T-helper 1 cell (primary cell): ENCODE measurements at regions not wholly inside any gene's neighbourhood (a gene's known extent, or its start where the extent isn't known, plus 50 kb on each side); places are given as distances from the start of the nearest gene placed in this dataset.
"Not testable (repeated sequence)": the region's sequence is repeated elsewhere in the genome, so short reads cannot be mapped to it uniquely, and the experiment has no call there.

Experiments used
- DNase-seq, 5 donors: peaks; one replicate each; pipeline ENCODE4 v3.0.0-alpha.2; 2012 to 2020

DNA sequence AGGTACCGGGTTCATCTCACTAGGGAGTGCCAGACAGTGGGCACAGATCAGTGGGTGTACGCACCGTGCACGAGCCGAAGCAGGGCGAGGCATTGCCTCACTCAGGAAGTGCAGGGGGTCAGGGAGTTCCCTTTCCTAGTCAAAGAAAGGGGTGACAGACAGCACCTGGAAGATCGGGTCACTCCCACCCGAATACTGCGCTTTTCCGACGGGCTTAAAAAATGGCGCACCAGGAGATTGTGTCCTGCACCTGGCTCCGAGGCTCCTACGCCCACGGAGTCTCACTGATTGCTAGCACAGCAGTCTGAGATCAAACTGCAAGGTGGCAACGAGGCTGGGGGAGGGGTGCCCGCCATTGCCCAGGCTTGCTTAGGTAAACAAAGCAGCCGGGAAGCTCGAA lies 1188.5 kb downstream of the FAM133A start:
- not testable (repeated sequence) for DNase-seq

DNA sequence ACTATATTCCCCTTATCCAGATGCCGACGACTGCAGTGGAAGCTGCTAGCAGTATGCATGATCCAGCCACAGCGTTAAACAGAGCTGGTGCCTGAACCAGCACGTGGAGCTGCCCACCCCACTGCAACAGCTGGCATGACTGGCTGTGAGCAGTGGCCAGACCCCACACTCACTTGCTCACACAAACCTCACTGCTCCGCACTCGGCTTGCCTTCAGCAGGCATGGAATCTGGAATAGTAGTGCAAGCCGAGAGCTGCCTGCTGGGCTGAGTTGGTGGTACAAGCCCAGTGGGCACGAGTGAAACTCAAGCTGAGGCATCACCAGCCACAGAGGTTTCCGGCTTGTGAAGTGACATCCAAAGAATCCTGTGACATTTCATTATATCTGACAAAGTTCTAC lies 1197.6 kb downstream of the FAM133A start:
- DNase-seq = no peak

GRCh38 chrX:94901849-94902248 lies 1227.8 kb downstream of the FAM133A start:
- no peak for DNase-seq

DNA sequence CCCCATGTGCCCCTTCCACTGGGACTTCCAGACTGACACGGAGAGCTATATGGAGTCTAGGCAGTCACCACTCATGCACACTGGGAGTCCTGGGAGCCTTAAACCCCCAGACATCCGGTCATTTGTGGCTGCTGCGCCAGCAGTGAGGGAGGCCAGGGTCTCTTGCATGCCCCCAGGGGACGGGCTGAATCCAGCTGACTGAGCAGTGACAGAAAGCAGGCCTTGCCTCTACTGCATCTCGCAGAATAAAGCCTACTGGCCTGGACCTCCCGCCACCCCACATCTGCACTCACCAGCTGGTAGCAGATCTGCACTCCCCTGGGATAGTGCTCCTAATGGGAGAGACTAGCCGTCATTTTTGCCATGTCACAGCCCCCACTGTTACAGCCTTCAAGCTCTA lies 1234.2 kb downstream of the FAM133A start:
- no peak for DNase-seq

- no peak for DNase-seq
These were observed 1234.6 kb downstream of the FAM133A start for GRCh38 chrX:94908648-94909047.

DNA sequence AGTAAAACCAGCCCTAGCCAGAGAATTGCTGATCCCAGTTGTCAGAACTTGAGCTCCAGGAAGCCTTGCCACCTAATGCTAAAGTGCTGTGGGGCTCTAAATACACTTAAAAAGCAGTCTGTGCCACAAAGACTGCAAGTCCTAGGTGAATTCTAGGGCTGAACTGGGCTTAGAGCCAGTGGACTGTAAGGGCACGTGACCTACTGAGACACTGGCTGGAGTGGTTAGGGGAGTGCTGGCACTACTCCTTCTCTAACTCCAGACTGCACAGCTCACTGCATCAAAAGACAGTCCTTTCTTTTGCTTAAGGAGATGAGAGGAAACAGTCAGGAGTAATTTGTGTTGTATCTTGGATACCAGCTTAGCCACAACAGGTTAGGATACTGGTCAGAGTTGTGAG lies 1240.2 kb downstream of the FAM133A start:
- no peak for DNase-seq

- DNase-seq = no peak
These were observed 1258.4 kb downstream of the FAM133A start for GRCh38 chrX:94932278-94932965.

- DNase-seq = no peak
These were observed 1262.7 kb downstream of the FAM133A start for GRCh38 chrX:94936722-94937121.

DNA sequence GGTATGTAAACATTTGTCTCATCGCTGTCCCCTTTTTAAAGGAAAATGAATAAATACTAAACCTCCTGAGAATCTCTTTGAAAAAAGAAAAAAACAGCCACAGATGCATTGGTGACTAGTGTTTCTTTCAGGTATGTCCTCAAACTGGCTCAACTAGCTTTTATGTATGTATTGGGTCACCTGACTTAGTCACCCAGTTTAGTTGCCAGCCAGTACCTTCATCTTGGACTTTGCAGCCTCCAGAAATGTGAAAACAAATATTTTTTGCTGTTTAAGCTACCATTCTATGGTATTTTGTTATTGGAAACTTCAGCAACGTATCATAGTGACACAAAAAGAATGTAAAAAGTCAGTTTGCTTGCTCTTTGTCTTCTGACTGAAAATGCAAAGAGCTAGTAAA lies 1263.5 kb downstream of the FAM133A start:
- no peak for DNase-seq

DNA sequence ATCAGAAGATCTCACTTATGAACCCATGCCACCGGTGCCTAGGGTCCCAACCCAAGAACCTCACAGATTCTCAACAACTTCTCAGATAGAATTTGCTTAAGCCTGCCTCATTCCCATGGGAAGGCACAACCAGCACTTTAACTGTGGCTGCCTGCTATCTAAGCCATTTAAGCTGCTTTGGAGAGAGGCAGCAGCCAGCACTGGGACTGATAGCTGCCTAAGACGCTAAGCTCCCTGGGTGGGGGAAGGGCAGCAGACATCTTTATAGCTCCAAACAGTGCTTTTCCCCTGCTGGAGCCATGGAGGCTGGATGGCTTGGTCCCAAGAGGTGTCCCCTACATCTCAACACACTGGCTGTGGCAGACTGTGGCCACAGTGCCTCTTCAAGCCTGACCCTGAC lies 1268.6 kb downstream of the FAM133A start:
- DNase-seq = no peak

- DNase-seq = not testable (repeated sequence)
These were observed 1272.1 kb downstream of the FAM133A start for GRCh38 chrX:94946137-94946536.

- no peak for DNase-seq
These were observed 1287.7 kb downstream of the FAM133A start for GRCh38 chrX:94961730-94962129.

GRCh38 chrX:94977562-94977961 lies 1303.6 kb downstream of the FAM133A start:
- DNase-seq = no peak

- DNase-seq = no peak
These were observed 1304.0 kb downstream of the FAM133A start for GRCh38 chrX:94977986-94978385.
